NCI-H2227 (cell line): ENCODE measurements at regions not wholly inside any gene's neighbourhood (a gene's known extent, or its start where the extent isn't known, plus 50 kb on each side); places are given as distances from the start of the nearest gene placed in this dataset.

ENCODE experiments used
- DNase-seq: peaks from one replicate; lab custom pipeline; 2025; ENCODE audit not compliant: unreplicated experiment; lab: John Stamatoyannopoulos, UW

DNA sequence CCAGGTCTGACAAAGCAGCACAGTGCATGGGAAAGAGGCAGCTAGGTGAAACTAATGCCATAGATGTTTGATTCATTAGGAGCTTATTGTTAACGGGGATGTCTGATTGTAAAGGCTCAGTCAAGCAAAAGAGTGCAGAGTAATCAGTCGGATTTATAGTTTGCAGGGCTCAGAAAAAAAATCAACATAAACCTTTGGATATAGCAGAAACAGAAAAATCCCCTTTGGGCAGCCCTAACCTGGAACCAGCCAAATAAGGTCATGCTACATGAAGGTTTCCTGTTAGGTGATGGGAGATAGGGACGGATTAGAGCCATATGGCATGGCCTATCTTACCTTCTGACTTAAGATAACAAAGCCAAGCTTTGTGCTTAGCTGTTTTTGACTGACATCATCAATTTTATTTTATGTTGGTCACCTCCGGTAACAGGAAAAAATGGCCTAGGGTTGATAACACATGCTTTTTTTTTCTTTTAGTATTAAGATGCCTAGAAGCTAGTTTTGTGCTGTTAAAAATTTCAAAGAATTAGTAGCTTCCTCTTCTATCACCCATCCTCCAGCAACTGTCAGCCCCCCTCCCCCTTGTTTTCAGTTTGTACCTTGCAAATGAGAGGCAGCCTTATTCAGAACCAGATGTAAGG lies 60.7 kb upstream of the ZEB2 start:
- no peak for DNase-seq

DNA sequence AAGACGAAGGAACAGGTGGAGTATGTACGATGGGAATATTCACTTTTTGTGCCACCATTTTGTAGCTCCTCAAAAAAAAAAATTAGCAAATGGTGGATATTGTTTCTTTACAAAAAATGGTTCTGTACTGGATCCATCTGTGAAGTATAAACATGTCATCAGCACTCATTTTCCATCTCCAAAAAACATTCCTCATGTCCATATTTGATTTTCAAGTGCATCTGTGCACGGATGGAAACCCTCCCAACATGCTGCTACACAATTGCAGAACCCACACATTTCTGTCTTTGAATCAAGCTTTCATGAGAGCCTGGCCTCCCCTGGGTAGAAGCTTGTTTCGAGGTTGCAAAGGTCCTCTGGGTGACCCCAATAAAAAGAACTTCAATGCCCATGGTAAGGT lies 59.6 kb upstream of the ZEB2 start:
- no peak for DNase-seq

DNA sequence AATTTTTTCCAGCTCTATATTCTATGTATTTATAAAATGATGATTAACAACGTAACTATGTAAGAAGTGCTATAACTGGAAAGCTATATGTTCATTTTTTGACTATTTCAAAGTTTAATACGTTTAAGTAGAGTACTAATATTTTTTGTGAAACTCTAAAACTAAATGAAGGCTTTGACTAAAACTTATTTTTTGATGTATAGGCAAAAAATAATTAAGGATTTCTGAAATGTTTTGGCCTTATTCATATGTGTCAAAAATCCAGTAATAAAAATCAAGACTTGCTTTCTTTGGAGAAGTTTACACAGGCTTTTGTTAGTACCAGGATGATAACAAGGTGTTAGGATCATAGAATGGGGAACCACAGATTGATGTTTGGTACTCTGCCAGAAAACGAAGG lies 58.2 kb upstream of the ZEB2 start:
- DNase-seq: no peak

DNA sequence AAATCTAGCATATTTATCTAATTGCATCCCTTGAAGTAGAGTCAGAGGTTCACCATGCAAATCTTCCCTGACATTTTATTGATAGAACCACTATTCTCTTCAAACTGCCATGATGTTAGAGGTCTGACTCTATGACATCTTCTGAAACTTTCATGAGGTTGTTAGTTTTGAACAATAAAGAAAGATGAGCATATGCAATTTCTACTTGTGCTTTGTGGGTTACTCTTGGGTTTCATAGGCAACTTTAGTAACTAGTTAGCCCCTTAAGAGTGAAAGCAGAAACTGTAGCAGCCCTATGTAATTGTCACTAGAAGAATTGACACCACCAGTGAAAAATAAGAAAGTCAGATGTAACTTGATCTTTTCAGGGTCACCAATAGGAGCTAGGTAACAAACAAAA lies 53.1 kb upstream of the ZEB2 start:
- DNase-seq: no peak

DNA sequence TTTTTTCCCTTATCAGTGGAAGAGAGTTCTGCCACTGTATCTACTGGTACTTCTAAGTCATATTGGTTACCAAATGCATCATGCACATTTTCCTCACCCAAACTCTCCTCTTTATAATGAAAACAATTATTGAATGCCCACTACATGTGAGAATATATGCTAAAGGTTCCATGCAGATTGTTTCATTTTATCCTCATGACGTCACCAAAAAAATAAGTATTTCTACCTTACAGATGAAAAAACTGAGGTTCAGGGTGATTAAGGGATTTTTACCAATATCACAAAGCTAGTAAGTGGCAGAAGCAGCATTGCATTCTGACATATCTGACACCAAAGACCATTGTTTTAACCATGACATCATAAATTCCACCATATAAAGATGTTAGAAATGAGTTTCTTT lies 51.9 kb upstream of the ZEB2 start:
- DNase-seq: no peak

DNA sequence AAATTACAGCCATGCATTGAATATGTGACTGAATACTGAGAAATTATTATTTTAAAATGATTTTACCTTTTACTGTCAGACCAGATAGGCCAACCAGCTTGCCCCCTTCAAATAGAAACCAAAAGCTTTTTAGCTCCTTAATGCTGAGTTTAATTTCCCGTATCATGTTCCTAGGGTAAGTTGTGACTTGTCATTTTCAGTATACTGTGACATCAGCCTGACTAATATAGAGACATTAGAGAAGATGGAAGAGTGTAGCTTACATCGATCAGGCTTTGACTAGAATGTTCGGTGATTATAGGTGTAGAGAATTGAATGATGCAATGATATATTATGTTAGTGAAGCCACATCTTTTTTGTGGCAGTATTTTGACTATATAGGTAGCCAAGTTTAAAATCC lies 50.6 kb upstream of the ZEB2 start:
- DNase-seq: no peak
